Aorta (tissue), 5 donors: ENCODE measurements at regions not wholly inside any gene's neighbourhood (a gene's known extent, or its start where the extent isn't known, plus 50 kb on each side); places are given as distances from the start of the nearest gene placed in this dataset.
A peak's percentile ranks its signal among the peaks of the same experiment; 100 is the strongest.

ENCODE experiments used
- ATAC-seq: fragments of 200-7000 bp; cut with Tn5 transposase; one replicate; pipeline ENCODE4 v1.9.1; 2022; ENCODE audit warnings: moderate library complexity; ENCODE audit not compliant: low FRiP score
- DNase-seq, 2 donors: peaks; one replicate each; pipeline ENCODE4 v3.0.0-alpha.2; 2020
- H3K27ac ChIP-seq, 2 donors: one replicate each; pipeline ENCODE4 v1.5.1; 2013; ENCODE audit warnings: low read length in 2 of 2, mild to moderate bottlenecking in 2 of 2, moderate library complexity in 2 of 2, control low read depth in 1 of 2, inconsistent platforms in 1 of 2, low read depth in 1 of 2
- H3K27me3 ChIP-seq, 2 donors: one replicate each; pipeline ENCODE4 v1.6.1; 2013; ENCODE audit warnings: control low read depth in 1 of 2, low read length in 1 of 2, mild to moderate bottlenecking in 1 of 2, moderate library complexity in 1 of 2; ENCODE audit not compliant: insufficient read depth in 2 of 2, control insufficient read depth in 1 of 2
- H3K36me3 ChIP-seq, 2 donors: one replicate each; pipeline ENCODE4 v1.6.1; 2013; ENCODE audit warnings: control low read depth in 1 of 2, low read length in 1 of 2, mild to moderate bottlenecking in 1 of 2; ENCODE audit not compliant: insufficient read depth in 2 of 2, control insufficient read depth in 1 of 2
- H3K4me1 ChIP-seq, 2 donors: one replicate each; pipeline ENCODE4 v1.6.1; 2013; ENCODE audit warnings: low read length in 2 of 2, control low read depth in 1 of 2, mild to moderate bottlenecking in 1 of 2, moderate library complexity in 1 of 2; ENCODE audit not compliant: insufficient read depth in 2 of 2, control insufficient read depth in 1 of 2
- H3K4me3 ChIP-seq, 2 donors: one replicate each; pipeline ENCODE4 v1.5.1; 2013; ENCODE audit warnings: low read length in 2 of 2, control low read depth in 1 of 2, mild to moderate bottlenecking in 1 of 2
- H3K9me3 ChIP-seq: one replicate; pipeline ENCODE4 v1.6.1; 2013; ENCODE audit warnings: mild to moderate bottlenecking, low read length; ENCODE audit not compliant: control insufficient read depth
- WGBS, 2 donors: extraction: QIAGEN DNeasy Blood & Tissue Kit; methylation state at CpG; one replicate each; pipeline ENCODE4 v1.1.7; 2013; 5-methylcytosine and 5-hydroxymethylcytosine counted together
- intact Hi-C, 2 donors: fragments of 100-400 bp; cut with DNase I; formaldehyde crosslinking; loops; one replicate each; pipeline versions ENCODE4 v1.14.2 to v1.15.0; 2022
- donor health status: healthy with polysubstance abuse.
- donor health status: Bipolar disorder and iron deficiency.
- donor health status: DM: no; HTN: no; CAD: no.
- donor health status: DM: no; HTN: no; CAD: no.
- donor health status: DM: yes; HTN: yes; CAD: no.

- WGBS, 2 donors = 67 to 68% methylated on average over 6 of the region's 6 CpGs
- intact Hi-C loops = loop anchor here (5.0 to 10.0 kb wide), 3 partner anchors 345 to 798 kb away; no protein-coding TSS in a partner anchor
- no peak overlapping the region for H3K4me3 ChIP-seq
These were observed 155.5 kb upstream of the NAV2 start for GRCh38 chr11:19557185-19557584.

GRCh38 chr11:19555266-19555665, 157.4 kb upstream of the NAV2 start:
- DNase-seq (no peak), ATAC-seq (no peak)
- no peaks in the 10 kb centered on the region for H3K36me3 ChIP-seq
- no peak overlapping the region for H3K4me3 ChIP-seq
- no peak overlapping the region for H3K27ac ChIP-seq
- WGBS, 2 donors = 84 to 86% methylated on average over 3 of the region's 3 CpGs
- H3K4me1 ChIP-seq = no peaks in the 10 kb centered on the region
- intact Hi-C loops = loop anchor here (5.0 to 10.0 kb wide), 3 partner anchors 347 to 800 kb away; no protein-coding TSS in a partner anchor
- no peaks in the 10 kb centered on the region for H3K9me3 ChIP-seq
- no peaks in the 10 kb centered on the region for H3K27me3 ChIP-seq

More at GRCh38 chr11:19557185-19557584, 155.5 kb upstream of the NAV2 start:
- Histone ChIP-seq H3K27ac (no peak overlapping the region), H3K27me3 (no peaks in the 10 kb centered on the region), H3K36me3 (no peaks in the 10 kb centered on the region), H3K4me1 (no peaks in the 10 kb centered on the region), H3K9me3 (no peaks in the 10 kb centered on the region)
- no peak for ATAC-seq
- DNase-seq = no peak

- Histone ChIP-seq H3K4me3 (no peak overlapping the region), H3K27ac (no peak overlapping the region), H3K27me3 (no peaks in the 10 kb centered on the region), H3K4me1 (no peaks in the 10 kb centered on the region), H3K9me3 (no peaks in the 10 kb centered on the region), H3K36me3 (no peaks in the 10 kb centered on the region)
- intact Hi-C loops = loop anchor here (1.0 to 10.0 kb wide), 6 partner anchors 243 to 801 kb away; no protein-coding TSS in a partner anchor
- 29 to 32% methylated on average over 8 of the region's 8 CpGs for WGBS, 2 donors
- peak; percentile 87 to 95 for DNase-seq
- ATAC-seq = peak; percentile 85
These were observed 158.8 kb upstream of the NAV2 start for GRCh38 chr11:19553683-19554333.

GRCh38 chr11:19552656-19553260, 159.9 kb upstream of the NAV2 start:
- 74 to 83% methylated on average over 8 of the region's 8 CpGs for WGBS, 2 donors
- intact Hi-C loops = loop anchor here (1.0 to 10.0 kb wide), 6 partner anchors 241 to 802 kb away; no protein-coding TSS in a partner anchor
- H3K4me1 ChIP-seq = no peaks in the 10 kb centered on the region

GRCh38 chr11:19552161-19552560, 160.5 kb upstream of the NAV2 start:
- 91 to 92% methylated on average over 8 of the region's 8 CpGs for WGBS, 2 donors

More at GRCh38 chr11:19552656-19553260, 159.9 kb upstream of the NAV2 start:
- Histone ChIP-seq H3K27me3 (no peaks in the 10 kb centered on the region), H3K4me3 (no peak overlapping the region), H3K9me3 (no peaks in the 10 kb centered on the region), H3K36me3 (no peaks in the 10 kb centered on the region), H3K27ac (no peak overlapping the region)
- no peak for DNase-seq
- peak; percentile 10 for ATAC-seq

GRCh38 chr11:19551457-19551856, 161.2 kb upstream of the NAV2 start:
- ATAC-seq (no peak), DNase-seq (no peak)
- Histone ChIP-seq H3K4me1 (no peaks in the 10 kb centered on the region), H3K27ac (no peak overlapping the region), H3K9me3 (no peaks in the 10 kb centered on the region), H3K36me3 (no peaks in the 10 kb centered on the region), H3K4me3 (no peak overlapping the region), H3K27me3 (no peaks in the 10 kb centered on the region)
- intact Hi-C loops = loop anchor here (5.0 to 10.0 kb wide), 4 partner anchors 289 to 803 kb away; no protein-coding TSS in a partner anchor
- WGBS, 2 donors = 78 to 84% methylated on average over 4 of the region's 4 CpGs

More at GRCh38 chr11:19552161-19552560, 160.5 kb upstream of the NAV2 start:
- DNase-seq = no peak
- Histone ChIP-seq H3K4me3 (no peak overlapping the region), H3K27me3 (no peaks in the 10 kb centered on the region), H3K36me3 (no peaks in the 10 kb centered on the region), H3K4me1 (no peaks in the 10 kb centered on the region), H3K9me3 (no peaks in the 10 kb centered on the region), H3K27ac (no peak overlapping the region)
- intact Hi-C loops = loop anchor here (5.0 to 10.0 kb wide), 4 partner anchors 290 to 803 kb away; no protein-coding TSS in a partner anchor
- ATAC-seq = no peak

GRCh38 chr11:19547044-19547443, 165.6 kb upstream of the NAV2 start:
- DNase-seq = no peak
- intact Hi-C loops = no loop called here
- no peaks in the 10 kb centered on the region for H3K27me3 ChIP-seq
- H3K4me1 ChIP-seq = no peaks in the 10 kb centered on the region
- H3K4me3 ChIP-seq = no peak overlapping the region
- no peaks in the 10 kb centered on the region for H3K36me3 ChIP-seq
- no peak overlapping the region for H3K27ac ChIP-seq
- 95% methylated on average over 3 of the region's 3 CpGs for WGBS, 2 donors
- ATAC-seq = peak; percentile 69
- H3K9me3 ChIP-seq = no peaks in the 10 kb centered on the region

GRCh38 chr11:19546325-19546724, 166.3 kb upstream of the NAV2 start:
- H3K9me3 ChIP-seq = no peaks in the 10 kb centered on the region
- intact Hi-C loops = no loop called here
- ATAC-seq = no peak
- WGBS, 2 donors = 96 to 99% methylated on average over 5 of the region's 5 CpGs
- H3K4me3 ChIP-seq = no peak overlapping the region
- H3K36me3 ChIP-seq = no peaks in the 10 kb centered on the region
- H3K27me3 ChIP-seq = no peaks in the 10 kb centered on the region
- no peak for DNase-seq
- H3K27ac ChIP-seq = no peak overlapping the region
- no peaks in the 10 kb centered on the region for H3K4me1 ChIP-seq
